K562 (cell line): ENCODE measurements at regions not wholly inside any gene's neighbourhood (a gene's known extent, or its start where the extent isn't known, plus 50 kb on each side); places are given as distances from the start of the nearest gene placed in this dataset.

Experiments
- BRD4 ChIP-seq: fragments of 200-600 bp; sonication (generic); IDR thresholded peaks from 2 replicates; pipeline ENCODE4 v1.6.1; 2017; ENCODE audit warnings: inconsistent platforms
- C11orf30 ChIP-seq: fragments of 450-650 bp; IDR thresholded peaks from 2 replicates; pipeline ENCODE4 v1.6.1; 2016; ENCODE audit warnings: low read depth, mild to moderate bottlenecking
- DNMT1 ChIP-seq: fragments of 450-650 bp; IDR thresholded peaks from 2 replicates; pipeline ENCODE4 v1.6.1; 2016; ENCODE audit warnings: antibody characterized with exemption, mild to moderate bottlenecking
- GATA2 ChIP-seq: sonication (generic); formaldehyde crosslinking; IDR thresholded peaks from 2 replicates; pipeline ENCODE4 v1.4.0; 2020; ENCODE audit warnings: mild to moderate bottlenecking, missing genetic modification reagents
- GMEB1 ChIP-seq: fragments of 250-450 bp; sonication (Bioruptor Pico); IDR thresholded peaks from 2 replicates; pipeline ENCODE4 v1.4.0; 2020; ENCODE audit warnings: mild to moderate bottlenecking
- HCFC1 ChIP-seq: IDR thresholded peaks from 2 replicates; pipeline ENCODE4 v1.6.1; 2012; ENCODE audit warnings: low read depth, low read length, improper control_type of control experiment
- IRF1 ChIP-seq: sonication (generic); formaldehyde crosslinking; IDR thresholded peaks from 2 replicates; pipeline ENCODE4 v1.8.0; 2022; ENCODE audit warnings: missing genetic modification reagents, mild to moderate bottlenecking, borderline replicate concordance
- LARP7 ChIP-seq: fragments of 450-650 bp; IDR thresholded peaks from 2 replicates; pipeline ENCODE4 v1.6.1; 2016
- MTA3 ChIP-seq: fragments of 450-650 bp; formaldehyde crosslinking; IDR thresholded peaks from 2 replicates; pipeline ENCODE4 v1.6.1; 2017; ENCODE audit warnings: mild to moderate bottlenecking, borderline replicate concordance
- SMAD1 ChIP-seq: fragments of 150-350 bp; IDR thresholded peaks from 2 replicates; pipeline ENCODE4 v1.6.1; 2014; ENCODE audit warnings: low read length, low read depth; ENCODE audit not compliant: partially characterized antibody
- TF ChIP-seq, protein P1 (sequence below): sonication (generic); formaldehyde crosslinking; IDR thresholded peaks from 2 replicates; pipeline ENCODE4 v1.8.1; 2023; ENCODE audit warnings: mild to moderate bottlenecking, missing genetic modification reagents

DNA sequence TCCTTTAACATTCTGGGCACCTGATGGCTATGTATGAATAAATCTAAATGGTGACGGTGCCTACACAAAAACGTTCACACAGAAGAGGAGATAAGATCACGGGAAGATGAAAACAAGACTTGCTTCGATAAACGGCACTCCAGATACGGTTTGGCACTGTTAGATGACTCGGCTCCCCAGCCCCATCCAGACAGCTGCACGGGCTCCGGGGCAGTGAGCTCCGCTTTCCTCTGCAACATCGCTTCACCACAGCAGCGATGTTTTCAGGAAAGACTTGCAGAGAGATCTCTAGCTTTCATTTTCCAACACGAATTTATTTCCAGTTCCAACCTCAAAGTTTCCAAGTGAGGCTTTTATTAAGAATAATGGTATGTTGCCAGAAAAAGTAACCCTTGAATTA lies 132.1 kb downstream of the KLF6 start (continued):
- TF ChIP-seq GMEB1 (CRISPR knock-in tag), result no peak
- TF ChIP-seq MTA3, result no peak
- no peak for TF ChIP-seq SMAD1
- no peak for TF ChIP-seq GATA2 (CRISPR knock-in tag)
- TF ChIP-seq LARP7, result no peak
- no peak for TF ChIP-seq HCFC1
- TF ChIP-seq, protein P1, sequence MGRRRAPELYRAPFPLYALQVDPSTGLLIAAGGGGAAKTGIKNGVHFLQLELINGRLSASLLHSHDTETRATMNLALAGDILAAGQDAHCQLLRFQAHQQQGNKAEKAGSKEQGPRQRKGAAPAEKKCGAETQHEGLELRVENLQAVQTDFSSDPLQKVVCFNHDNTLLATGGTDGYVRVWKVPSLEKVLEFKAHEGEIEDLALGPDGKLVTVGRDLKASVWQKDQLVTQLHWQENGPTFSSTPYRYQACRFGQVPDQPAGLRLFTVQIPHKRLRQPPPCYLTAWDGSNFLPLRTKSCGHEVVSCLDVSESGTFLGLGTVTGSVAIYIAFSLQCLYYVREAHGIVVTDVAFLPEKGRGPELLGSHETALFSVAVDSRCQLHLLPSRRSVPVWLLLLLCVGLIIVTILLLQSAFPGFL, result no peak
- no peak for TF ChIP-seq DNMT1
- TF ChIP-seq BRD4, result no peak
- TF ChIP-seq IRF1 (CRISPR knock-in tag), result no peak
- no peak for TF ChIP-seq C11orf30
